Transverse colon (tissue), 3 donors: ENCODE measurements at regions not wholly inside any gene's neighbourhood (a gene's known extent, or its start where the extent isn't known, plus 50 kb on each side); places are given as distances from the start of the nearest gene placed in this dataset.

ENCODE experiments used
- POLR2A ChIP-seq: fragments of 450-650 bp; IDR thresholded peaks from one replicate; pipeline ENCODE4 v1.6.1; 2016; ENCODE audit warnings: antibody characterized with exemption, mild to moderate bottlenecking, moderate library complexity
- TF ChIP-seq, protein P1 (sequence below), 5 experiments: fragments of 200-600 bp in 3 of 5; fragments of 450-650 bp in 2 of 5; sonication (generic) in 3 of 5; IDR thresholded peaks; 1 replicate in 2 of 5; 2 replicates in 3 of 5; pipeline ENCODE4 v1.5.1; 2016 to 2017; ENCODE audit warnings: antibody characterized with exemption in 5 of 5, inconsistent platforms in 3 of 5, mild to moderate bottlenecking in 2 of 5, moderate library complexity in 1 of 5

DNA sequence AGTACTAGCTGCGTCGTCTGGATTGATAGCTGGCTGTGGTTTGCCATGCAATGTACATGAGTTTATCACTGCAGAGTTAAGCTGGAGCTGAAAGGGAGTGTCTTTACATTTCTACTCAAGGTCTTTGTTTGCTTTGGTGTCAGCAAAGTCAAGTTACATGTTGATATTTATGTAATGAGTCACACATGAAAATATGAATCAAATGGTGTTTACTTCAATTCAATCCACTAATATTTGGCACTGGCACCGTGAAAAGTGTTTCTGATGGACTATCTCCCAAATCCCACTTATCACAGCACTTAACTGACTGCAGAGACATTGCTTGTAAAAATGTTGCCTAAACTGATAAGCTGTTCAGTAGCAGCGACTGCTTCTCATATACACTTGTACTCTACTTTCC, 395.9 kb downstream of the TFEC start:
- no peak for TF ChIP-seq POLR2A
- TF ChIP-seq, protein P1, sequence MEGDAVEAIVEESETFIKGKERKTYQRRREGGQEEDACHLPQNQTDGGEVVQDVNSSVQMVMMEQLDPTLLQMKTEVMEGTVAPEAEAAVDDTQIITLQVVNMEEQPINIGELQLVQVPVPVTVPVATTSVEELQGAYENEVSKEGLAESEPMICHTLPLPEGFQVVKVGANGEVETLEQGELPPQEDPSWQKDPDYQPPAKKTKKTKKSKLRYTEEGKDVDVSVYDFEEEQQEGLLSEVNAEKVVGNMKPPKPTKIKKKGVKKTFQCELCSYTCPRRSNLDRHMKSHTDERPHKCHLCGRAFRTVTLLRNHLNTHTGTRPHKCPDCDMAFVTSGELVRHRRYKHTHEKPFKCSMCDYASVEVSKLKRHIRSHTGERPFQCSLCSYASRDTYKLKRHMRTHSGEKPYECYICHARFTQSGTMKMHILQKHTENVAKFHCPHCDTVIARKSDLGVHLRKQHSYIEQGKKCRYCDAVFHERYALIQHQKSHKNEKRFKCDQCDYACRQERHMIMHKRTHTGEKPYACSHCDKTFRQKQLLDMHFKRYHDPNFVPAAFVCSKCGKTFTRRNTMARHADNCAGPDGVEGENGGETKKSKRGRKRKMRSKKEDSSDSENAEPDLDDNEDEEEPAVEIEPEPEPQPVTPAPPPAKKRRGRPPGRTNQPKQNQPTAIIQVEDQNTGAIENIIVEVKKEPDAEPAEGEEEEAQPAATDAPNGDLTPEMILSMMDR (IDR thresholded peaks at IDR 0.05) = no peak
